Muscle of back (tissue), 3 donors: ENCODE measurements at regions not wholly inside any gene's neighbourhood (a gene's known extent, or its start where the extent isn't known, plus 50 kb on each side); places are given as distances from the start of the nearest gene placed in this dataset.
"Not testable (repeated sequence)": the region's sequence is repeated elsewhere in the genome, so short reads cannot be mapped to it uniquely, and the experiment has no call there.

Experiments
- DNase-seq, 3 donors: peaks; one replicate each; pipeline versions ENCODE4 v3.0.0 to v3.0.0-alpha.2; 2013

- DNase-seq = no peak
Observed at GRCh38 chr2:144126302-144126701, 393.6 kb downstream of the ZEB2 start.

GRCh38 chr2:144125751-144126150, 394.2 kb downstream of the ZEB2 start:
- DNase-seq = no peak

GRCh38 chr2:144124882-144125281, 395.0 kb downstream of the ZEB2 start:
- no peak for DNase-seq

- no peak for DNase-seq
Observed at GRCh38 chr2:144120487-144120886, 399.4 kb downstream of the ZEB2 start.

DNA sequence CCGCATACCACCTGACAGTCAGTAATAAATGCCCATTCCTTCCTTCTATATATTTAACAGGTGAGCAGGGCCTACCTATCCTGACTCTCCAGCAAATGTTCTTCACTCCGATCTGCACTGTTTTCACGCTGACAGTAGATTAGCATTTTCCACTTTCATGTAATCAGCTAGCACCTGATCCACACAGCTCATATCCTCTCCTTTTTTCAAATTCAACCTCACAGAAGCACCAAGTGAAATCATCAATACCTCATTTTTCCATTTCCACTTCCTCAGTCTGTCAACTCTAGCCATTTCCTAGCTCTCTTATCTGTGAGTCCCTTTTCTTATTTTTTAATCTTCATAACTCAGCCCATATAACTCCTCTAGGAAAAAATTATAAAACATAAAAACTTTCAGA, 402.8 kb downstream of the ZEB2 start:
- DNase-seq = no peak

DNA sequence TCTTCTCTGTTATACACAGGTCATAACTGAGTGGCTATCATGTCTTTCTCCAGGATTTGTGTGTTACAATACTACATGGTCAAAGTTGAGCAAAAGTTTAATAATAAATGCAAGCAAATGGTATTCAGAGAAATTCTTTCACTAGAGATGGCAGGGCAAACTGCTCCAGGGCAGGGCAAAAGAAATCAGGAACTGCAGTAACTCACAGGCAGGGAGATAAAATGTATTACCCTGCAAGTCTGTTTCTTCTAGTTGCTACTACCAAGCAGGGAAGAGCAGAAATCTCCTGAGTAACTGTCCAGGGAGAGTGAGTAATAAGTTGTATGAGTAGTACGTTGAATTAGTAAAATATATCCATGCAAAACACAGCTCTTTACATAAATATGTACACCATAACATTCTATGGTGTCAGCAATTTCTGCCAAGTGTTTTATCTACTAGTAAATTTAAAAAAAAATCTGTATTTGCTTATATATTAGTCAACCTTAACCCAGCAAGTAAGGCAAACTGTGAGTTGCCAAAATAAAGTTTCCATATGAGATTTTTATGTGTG, 404.1 kb downstream of the ZEB2 start:
- DNase-seq = no peak

GRCh38 chr2:144114760-144115159, 405.2 kb downstream of the ZEB2 start:
- DNase-seq = no peak

- DNase-seq = peak; percentile 18 to 59 (median 53)
Observed at GRCh38 chr2:144111437-144111836, 408.5 kb downstream of the ZEB2 start.

GRCh38 chr2:144106104-144106503, 413.8 kb downstream of the ZEB2 start:
- DNase-seq = not testable (repeated sequence)

GRCh38 chr2:144102386-144102785, 417.5 kb downstream of the ZEB2 start:
- DNase-seq = no peak

GRCh38 chr2:144099780-144100377, 420.0 kb downstream of the ZEB2 start:
- peak in 1 of 3 donors; percentile 41 for DNase-seq

GRCh38 chr2:144099340-144099739, 420.6 kb downstream of the ZEB2 start:
- no peak for DNase-seq

- no peak for DNase-seq
Observed at GRCh38 chr2:144097440-144098225, 422.3 kb downstream of the ZEB2 start.

DNA sequence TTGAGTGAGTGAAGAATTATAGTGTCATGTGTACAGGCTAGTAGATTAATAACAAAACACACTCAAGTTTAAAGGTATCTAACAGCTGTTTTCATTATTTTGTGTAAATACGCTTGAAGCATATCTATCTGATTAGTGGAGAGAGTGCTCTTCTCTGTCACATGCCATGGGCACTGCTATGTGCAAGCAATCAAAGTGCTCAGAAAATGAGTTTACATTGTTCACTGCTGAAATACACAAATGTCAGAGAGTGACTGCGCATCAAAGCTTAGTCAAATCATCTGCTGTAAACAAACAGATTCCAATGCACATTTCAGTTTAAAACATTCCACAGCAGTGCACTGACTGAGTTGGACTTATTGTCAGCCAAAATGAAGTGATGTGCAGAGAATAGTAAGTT, 423.4 kb downstream of the ZEB2 start:
- no peak for DNase-seq

DNA sequence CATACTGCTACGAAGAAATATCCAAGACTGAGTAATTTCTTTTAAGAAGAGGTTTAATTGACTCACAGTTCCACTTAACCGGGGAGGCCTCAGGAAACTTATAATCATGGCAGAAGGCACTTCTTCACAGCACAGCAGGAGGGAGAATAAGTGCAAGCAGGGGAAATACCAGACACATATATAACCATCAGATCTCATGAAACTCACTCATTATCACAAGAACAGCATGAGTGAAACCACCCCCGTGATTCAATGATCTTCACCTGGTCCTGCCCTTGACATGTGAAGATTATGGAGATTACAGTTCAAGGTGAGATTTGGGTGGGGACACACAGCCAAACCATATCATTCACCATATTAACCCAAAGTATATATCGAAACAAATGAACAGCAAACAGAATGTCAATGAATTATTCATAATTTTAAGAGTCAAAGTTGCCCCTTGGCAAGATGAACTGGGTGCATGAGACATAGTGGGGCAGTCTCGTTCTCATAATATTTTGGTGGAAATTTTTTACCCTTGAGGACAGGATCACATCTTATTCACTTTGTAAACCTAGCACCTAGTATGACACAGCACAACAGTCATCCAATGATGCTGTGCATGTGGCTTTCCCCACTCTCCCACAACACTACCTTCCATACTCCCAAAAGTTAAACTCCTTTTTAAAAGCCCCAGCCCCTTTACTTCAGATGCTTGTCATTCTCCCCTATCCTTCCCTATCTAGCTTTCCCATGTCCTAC, 425.3 kb downstream of the ZEB2 start:
- DNase-seq = no peak

- no peak for DNase-seq
Observed at GRCh38 chr2:144091622-144092021, 428.3 kb downstream of the ZEB2 start.

DNA sequence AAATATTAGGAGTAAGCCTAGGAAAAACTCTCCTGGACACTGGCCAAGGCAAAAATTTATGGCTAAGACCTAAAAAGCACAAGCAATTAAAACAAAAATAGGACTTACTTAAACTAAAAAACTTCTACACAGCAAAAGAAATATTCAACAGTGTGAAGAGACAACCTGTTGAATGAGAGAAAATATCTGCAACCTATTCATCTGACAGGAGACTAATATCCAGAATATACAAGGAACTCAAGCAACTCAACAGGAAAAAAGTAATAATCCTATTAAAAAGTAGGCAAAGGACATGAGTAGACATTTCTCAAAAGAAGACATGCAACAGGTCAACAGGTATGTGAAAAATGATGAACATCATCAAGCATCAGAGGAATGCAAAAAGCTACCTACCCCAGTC, 431.1 kb downstream of the ZEB2 start:
- no peak for DNase-seq

DNA sequence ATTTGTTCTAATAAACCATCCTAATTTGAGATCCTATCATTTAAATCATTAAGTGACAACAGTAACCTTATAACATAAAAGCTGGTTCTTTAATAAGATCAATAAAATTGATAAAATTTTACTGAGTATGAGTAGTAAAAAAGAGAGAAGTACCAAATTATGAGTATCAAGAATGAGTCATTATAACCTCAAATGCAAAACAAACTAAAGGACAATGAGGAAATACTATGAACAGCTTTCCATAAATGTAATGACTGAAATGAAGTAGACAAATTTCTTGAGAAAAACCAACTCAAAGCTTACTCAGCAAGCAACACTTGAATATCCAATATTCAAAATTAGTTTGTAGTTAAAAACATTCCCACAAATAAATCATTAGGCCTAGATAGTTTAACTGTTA, 433.0 kb downstream of the ZEB2 start:
- DNase-seq = no peak

DNA sequence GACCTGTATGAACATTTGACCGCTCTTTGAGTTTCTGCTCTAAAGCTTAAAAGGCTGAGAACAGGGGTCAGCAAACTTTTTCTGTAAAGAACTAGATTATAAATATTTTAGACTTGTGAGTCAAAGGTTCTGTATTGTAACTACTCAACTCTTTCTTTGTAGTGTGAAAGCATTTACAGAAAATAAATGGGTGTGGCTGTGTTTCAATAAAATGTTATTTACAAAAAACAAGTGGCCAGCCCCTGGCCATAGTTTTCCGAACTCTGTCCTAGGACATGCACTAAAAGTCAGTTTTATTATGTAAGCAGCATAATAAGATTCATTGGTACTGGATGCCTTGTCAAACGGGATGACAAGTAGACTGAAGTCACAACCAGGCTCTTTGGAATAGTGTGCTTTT, 434.9 kb downstream of the ZEB2 start:
- no peak for DNase-seq

GRCh38 chr2:144084114-144084661, 435.7 kb downstream of the ZEB2 start:
- DNase-seq = peak in 1 of 3 donors; percentile 68

- peak in 1 of 3 donors; percentile 59 for DNase-seq
Observed at GRCh38 chr2:144083211-144083610, 436.7 kb downstream of the ZEB2 start.

- DNase-seq = no peak
Observed at GRCh38 chr2:144082777-144083176, 437.1 kb downstream of the ZEB2 start.
